ENCODE measurements at regions not wholly inside any gene's neighbourhood (a gene's known extent, or its start where the extent isn't known, plus 50 kb on each side); places are given as distances from the start of the nearest gene placed in this dataset.

DNA sequence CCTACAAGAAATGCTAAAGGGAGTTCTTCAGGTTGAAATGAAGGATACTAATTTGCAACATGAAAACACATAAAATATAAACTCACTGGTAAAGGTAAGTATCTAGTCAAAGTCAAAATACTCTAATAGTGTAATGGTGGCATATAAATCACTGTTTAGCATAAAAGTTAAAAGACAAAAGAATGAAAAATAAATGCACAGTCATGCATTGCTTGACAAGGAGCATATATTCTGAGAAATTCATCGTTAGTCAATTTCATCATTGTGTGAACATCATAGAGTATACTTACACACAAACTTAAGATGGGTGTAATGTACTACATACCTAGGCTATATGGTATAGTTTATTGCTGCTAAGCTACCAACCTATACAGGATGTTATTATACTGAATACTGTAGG is 194.4 kb upstream of the PDE5A start:
- no peak for TF ChIP-seq CEBPB (IDR thresholded peaks at IDR 0.05; ENCODE audit: low read depth, low read length)
- TF ChIP-seq CTCF (conservative IDR thresholded peaks at IDR 0.05; ENCODE audit: low read depth, low read length): no peak
- TF ChIP-seq POLR2A (IDR thresholded peaks at IDR 0.05; ENCODE audit: low read depth, low read length): no peak
- no peak for TF ChIP-seq CHD1 (IDR thresholded peaks at IDR 0.05; ENCODE audit: low read depth, low read length)
- TF ChIP-seq RCOR1 (IDR thresholded peaks at IDR 0.05; ENCODE audit: insufficient replicate concordance, low read length): no peak
- TF ChIP-seq MAFK (IDR thresholded peaks at IDR 0.05; ENCODE audit: low read depth, low read length): no peak
